T-helper 2 cell treated with Interferon-gamma antibody and Interleukin-4, amounts not matched to agents 5 μg/mL and 100 μg/mL, for 36 hours (primary cell): ENCODE measurements at regions not wholly inside any gene's neighbourhood (a gene's known extent, or its start where the extent isn't known, plus 50 kb on each side); places are given as distances from the start of the nearest gene placed in this dataset.

Experiments used
- DNase-seq: peaks from one replicate; pipeline ENCODE4 v3.0.0; 2021; ENCODE audit warnings: low spot score
- H3K27ac Mint-ChIP-seq: one replicate; pipeline ENCODE4 v1.8.0; 2021; ENCODE audit warnings: mild to moderate bottlenecking, mixed read lengths
- H3K27me3 Mint-ChIP-seq: one replicate; pipeline ENCODE4 v1.8.0; 2021; ENCODE audit warnings: low read depth, mixed read lengths
- H3K36me3 Mint-ChIP-seq: one replicate; pipeline ENCODE4 v1.8.0; 2021; ENCODE audit warnings: low read depth, mixed read lengths
- H3K4me1 Mint-ChIP-seq: one replicate; pipeline ENCODE4 v1.8.0; 2021; ENCODE audit warnings: low read depth, mixed read lengths
- H3K4me3 Mint-ChIP-seq: one replicate; pipeline ENCODE4 v1.8.0; 2022; ENCODE audit warnings: mild to moderate bottlenecking, moderate library complexity, mixed read lengths
- H3K9me3 Mint-ChIP-seq: one replicate; pipeline ENCODE4 v1.8.0; 2021; ENCODE audit warnings: mixed read lengths

DNA sequence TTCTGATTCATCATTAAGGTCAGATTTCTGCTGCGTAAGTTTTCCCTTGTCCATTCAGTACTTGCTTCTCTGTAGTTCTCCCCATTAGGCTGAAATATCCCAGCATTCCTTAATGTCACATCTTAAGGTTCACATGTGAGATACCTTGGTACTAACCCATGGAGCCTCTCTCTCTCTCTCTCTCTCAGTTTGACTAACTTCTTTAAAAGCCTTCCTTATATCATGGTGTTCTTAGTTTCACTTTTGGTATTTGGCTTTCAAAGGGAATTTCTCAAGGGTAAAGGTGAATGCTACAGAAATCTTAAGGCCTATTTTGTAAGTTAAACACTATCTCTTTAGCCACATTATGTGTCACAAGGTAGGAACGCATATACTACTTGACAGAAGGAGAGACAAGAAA, 427.3 kb upstream of the ZNF717 start:
- Mint-ChIP-seq H3K4me1 (no peaks in the 10 kb centered on the region), H3K27me3 (no peaks in the 10 kb centered on the region), H3K36me3 (no peaks in the 10 kb centered on the region), H3K9me3 (peaks cover 56% of the 10 kb centered on the region), H3K4me3 (no peak overlapping the region), H3K27ac (no peak overlapping the region)
- no peak for DNase-seq

DNA sequence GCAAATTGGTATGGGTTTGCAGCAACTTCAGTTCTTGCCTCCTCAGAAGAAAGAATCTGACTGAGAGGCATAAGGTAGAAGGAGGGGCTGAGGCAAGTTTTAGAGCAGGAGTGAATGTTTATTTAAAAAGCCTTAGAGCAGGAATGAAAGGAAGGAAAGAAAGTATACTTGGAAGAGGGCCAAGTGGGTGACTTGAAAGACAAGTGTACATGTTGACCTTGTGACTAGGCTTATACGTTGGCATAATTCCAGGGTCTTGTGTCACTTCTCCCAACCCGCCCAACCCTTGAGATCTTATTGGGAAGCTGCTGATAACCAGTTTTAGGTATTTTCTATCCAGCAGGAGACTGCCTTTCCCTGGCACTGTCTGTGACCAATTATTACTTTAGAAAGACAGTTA, 436.9 kb upstream of the ZNF717 start:
- Mint-ChIP-seq H3K36me3 (no peaks in the 10 kb centered on the region), H3K9me3 (peaks cover 17% of the 10 kb centered on the region), H3K4me1 (no peaks in the 10 kb centered on the region), H3K27ac (no peak overlapping the region), H3K4me3 (no peak overlapping the region), H3K27me3 (no peaks in the 10 kb centered on the region)
- DNase-seq: no peak

DNA sequence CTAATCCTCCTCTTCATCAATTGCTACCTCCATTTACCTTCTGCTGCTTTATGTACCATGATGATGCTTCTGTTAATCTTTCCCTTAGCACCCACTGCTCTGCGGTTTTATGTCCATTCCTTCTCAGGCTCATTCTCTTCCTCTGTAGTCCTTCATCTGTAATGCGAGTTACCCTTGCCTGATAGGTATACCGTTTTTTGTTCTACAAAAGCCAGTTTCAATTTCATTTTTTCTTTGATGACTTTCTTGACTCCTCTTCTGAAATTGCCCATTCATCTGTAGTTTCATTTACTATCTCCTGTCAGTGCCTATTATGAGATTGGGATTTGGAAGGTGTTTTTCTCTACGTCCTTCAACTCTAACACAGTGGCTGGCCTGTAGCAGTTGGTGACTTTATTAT, 445.9 kb upstream of the ZNF717 start:
- Mint-ChIP-seq H3K9me3 (peaks cover 44% of the 10 kb centered on the region), H3K36me3 (no peaks in the 10 kb centered on the region)

DNA sequence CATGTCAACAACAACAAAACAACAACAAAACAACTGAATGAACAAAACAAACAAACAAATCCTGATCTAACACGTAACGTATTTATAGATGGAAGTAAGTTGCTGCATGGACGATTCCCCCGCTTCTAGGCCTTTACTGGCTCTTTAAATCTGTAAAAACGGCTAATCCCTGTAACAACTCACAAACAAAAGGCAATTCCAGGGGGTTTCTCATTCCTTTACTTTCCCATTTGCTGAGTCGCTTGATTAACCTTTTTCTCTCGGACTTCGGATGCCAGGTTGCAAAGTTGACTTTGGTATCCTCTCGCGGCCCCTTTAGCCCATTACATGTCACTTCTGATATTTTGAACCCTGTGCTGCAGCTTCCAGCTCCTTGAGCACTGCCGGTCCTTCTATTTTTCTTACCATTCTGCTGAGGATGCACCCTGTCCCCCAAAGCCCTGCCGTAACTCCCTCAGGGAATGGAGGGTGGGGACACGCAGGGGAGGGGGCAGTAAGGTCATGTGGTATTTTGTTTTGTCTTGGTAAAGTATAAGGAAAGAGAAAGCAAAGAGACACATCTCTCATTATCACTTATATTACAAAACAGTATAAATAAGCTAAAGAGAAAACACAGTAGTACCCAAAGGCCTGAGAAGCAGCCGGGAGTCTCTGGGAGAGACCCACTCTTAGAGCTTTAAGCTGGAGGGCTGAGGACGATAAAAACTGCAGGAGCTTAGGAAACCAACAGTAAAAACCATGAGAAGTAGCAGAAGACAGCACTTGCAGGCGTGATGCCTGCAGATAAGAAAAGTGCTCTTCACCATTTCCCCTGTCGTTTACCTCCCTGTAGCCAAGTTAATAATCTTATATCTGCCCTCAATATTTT, 457.8 kb upstream of the ZNF717 start:
- Mint-ChIP-seq H3K4me3 (no peak overlapping the region), H3K36me3 (no peaks in the 10 kb centered on the region), H3K9me3 (peaks cover 29% of the 10 kb centered on the region), H3K27ac (no peak overlapping the region), H3K4me1 (no peaks in the 10 kb centered on the region), H3K27me3 (no peaks in the 10 kb centered on the region)
- no peak for DNase-seq

More for the DNA sequence above, 445.9 kb upstream of the ZNF717 start:
- Mint-ChIP-seq H3K27ac (no peak overlapping the region), H3K4me3 (no peak overlapping the region), H3K4me1 (no peaks in the 10 kb centered on the region), H3K27me3 (no peaks in the 10 kb centered on the region)
- DNase-seq: no peak

DNA sequence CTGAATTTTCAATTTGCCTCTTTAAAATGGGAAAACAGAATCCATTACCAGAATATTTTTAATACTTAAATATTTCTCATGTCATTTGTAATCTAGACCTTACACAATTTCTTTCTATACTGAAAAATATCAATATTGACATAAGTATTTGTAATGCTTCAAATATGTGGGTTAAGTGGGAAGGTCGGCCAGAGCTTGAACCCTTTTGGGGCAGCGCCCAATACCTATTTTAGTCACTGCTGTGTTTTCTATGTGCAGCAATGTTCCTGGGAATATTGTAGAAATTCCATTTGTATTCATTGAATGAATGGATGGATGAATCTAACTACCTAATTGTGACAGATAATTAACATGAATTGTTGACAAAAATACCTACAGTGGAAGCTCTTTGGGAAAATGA, 459.7 kb upstream of the ZNF717 start:
- no peak for DNase-seq
- H3K27me3 Mint-ChIP-seq: no peaks in the 10 kb centered on the region

DNA sequence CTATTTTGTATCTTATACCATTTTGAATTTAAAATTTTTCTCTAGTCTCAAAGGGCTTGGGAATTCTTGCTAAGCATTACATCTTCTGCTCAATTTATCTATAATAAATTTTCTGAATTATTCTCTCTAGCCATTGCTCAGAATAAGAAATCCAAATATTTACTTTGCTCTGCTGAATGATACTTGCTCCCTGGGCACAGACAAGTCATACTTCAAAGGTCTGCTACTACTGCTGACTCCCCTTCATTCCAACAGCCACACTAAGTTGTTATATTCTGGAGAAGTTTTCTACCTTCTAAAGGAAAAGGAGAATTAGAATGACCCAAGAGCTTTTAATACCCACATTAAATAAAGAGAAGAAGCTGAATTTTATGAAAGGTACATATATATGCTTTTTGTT, 460.3 kb upstream of the ZNF717 start:
- Mint-ChIP-seq H3K4me1 (no peaks in the 10 kb centered on the region), H3K36me3 (no peaks in the 10 kb centered on the region), H3K27me3 (no peaks in the 10 kb centered on the region), H3K27ac (no peak overlapping the region), H3K9me3 (peaks cover 34% of the 10 kb centered on the region), H3K4me3 (no peak overlapping the region)
- no peak for DNase-seq

More for the DNA sequence above, 459.7 kb upstream of the ZNF717 start:
- Mint-ChIP-seq H3K36me3 (no peaks in the 10 kb centered on the region), H3K27ac (no peak overlapping the region), H3K4me1 (no peaks in the 10 kb centered on the region), H3K9me3 (peaks cover 30% of the 10 kb centered on the region), H3K4me3 (no peak overlapping the region)

DNA sequence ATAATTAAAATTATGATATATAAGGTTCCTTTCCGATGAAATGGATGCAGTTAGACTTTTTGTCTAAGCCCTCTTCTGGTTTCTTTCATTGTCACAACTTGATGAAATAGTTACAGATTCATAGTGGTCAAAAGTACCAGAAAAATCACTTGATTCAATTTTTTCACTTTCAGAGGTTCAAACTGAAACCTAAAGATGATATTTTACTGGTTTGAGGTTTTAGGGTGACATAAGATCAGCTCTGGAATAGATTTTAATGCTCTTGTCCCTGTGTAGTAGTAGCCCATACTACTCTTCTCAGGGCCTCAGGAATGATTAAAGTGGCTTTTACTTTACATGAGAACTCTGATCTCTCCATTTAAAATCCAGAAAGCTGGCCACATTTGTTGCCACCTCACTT, 479.1 kb upstream of the ZNF717 start:
- DNase-seq: no peak
- Mint-ChIP-seq H3K4me3 (no peak overlapping the region), H3K36me3 (no peaks in the 10 kb centered on the region), H3K27me3 (no peaks in the 10 kb centered on the region), H3K9me3 (peaks cover 31% of the 10 kb centered on the region), H3K4me1 (no peaks in the 10 kb centered on the region), H3K27ac (no peak overlapping the region)

DNA sequence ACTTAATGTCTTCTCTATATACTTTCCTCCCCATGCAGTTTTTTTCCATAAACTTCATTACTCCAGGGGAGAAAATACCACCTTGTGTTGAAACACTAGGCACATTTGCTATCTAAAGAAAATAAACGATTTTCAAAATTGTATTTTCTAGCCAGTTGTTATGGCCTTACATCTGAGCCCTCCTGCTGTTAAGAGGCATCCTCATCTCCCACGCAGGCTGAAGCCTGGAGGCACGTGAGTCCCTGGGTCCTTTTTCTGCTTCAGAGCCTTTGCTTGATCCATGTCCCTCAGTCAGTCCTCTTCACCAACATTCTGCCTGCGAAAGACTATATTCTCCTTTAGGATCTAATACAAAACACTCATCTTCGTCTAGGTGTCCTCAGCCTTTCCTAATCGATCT, 479.6 kb upstream of the ZNF717 start:
- no peak for DNase-seq
- Mint-ChIP-seq H3K36me3 (no peaks in the 10 kb centered on the region), H3K27ac (no peak overlapping the region), H3K4me1 (no peaks in the 10 kb centered on the region), H3K4me3 (no peak overlapping the region), H3K9me3 (peaks cover 27% of the 10 kb centered on the region), H3K27me3 (no peaks in the 10 kb centered on the region)

DNA sequence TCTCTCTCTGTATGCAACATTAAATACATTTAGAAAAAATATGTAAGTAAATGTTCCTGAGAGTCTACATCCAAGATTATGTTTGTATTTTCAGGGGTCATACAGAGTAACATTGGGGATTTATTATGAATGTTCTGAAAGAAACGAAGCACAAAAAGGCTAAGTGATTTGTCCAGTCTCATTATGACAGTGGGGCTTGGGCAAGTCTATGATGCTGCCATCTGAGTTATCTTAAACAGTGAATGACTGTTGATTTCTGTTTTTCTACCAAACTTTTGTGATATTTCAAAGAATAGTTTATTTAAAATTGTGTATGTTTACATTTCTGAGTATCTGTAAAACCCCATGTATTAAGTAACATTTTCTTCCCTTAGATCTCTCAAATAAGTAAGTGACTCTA, 481.2 kb upstream of the ZNF717 start:
- H3K27me3 Mint-ChIP-seq: no peaks in the 10 kb centered on the region
- H3K9me3 Mint-ChIP-seq: peaks cover 26% of the 10 kb centered on the region
- no peak for DNase-seq
- no peaks in the 10 kb centered on the region for H3K4me1 Mint-ChIP-seq
- H3K36me3 Mint-ChIP-seq: no peaks in the 10 kb centered on the region
- H3K4me3 Mint-ChIP-seq: no peak overlapping the region
- H3K27ac Mint-ChIP-seq: no peak overlapping the region

DNA sequence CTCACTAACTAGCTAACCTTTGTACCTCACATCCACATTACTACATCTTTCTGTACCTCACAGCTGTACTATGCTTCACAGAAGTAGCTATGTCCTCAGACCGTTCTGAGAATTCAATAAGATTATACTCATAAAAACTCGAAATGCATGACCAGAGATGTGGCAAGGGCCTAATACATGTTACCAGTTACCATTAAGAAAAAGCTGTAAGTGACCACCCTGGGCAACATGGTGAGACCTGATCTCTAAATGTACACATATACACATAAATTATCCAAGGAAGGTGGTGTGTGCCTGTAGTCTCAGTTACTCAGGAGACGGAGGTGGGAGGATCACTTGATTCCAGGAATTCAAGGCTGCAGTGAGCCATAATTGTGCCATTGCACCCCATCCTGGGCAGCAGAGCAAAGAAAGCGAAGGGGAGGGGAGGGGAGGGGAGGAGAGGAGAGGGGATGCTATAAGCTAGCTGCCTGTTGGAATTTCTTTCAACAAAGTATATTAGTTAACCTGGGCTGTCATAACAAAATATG, 482.6 kb upstream of the ZNF717 start:
- no peaks in the 10 kb centered on the region for H3K36me3 Mint-ChIP-seq
- H3K4me1 Mint-ChIP-seq: no peaks in the 10 kb centered on the region
- H3K27ac Mint-ChIP-seq: no peak overlapping the region
- DNase-seq: no peak
- peaks cover 21% of the 10 kb centered on the region for H3K9me3 Mint-ChIP-seq
- no peak overlapping the region for H3K4me3 Mint-ChIP-seq
- H3K27me3 Mint-ChIP-seq: no peaks in the 10 kb centered on the region

DNA sequence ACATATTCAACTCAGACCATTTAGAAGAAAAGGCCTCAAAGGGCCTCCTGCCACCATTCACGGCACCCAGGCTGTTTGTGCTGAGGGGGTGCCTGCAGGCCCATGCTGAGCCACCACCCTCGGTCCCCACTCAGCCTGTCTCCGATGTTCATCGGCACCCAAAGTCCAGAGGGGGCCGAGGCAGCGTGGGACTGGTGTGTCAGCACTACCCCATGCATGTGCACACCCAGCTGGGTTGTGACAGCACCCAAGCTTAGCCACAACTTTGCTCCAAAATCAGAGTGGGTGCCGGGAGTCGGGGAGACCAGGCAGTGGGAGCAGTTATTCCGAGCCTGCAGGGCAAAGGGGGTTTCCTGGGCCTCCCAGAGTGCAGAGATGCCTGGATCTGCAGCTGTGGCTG, 508.5 kb upstream of the ZNF717 start:
- no peaks in the 10 kb centered on the region for H3K4me1 Mint-ChIP-seq
- H3K27ac Mint-ChIP-seq: no peak overlapping the region
- no peaks in the 10 kb centered on the region for H3K36me3 Mint-ChIP-seq
- DNase-seq: no peak
- H3K9me3 Mint-ChIP-seq: peaks cover 58% of the 10 kb centered on the region
- H3K4me3 Mint-ChIP-seq: no peak overlapping the region
- H3K27me3 Mint-ChIP-seq: no peaks in the 10 kb centered on the region

DNA sequence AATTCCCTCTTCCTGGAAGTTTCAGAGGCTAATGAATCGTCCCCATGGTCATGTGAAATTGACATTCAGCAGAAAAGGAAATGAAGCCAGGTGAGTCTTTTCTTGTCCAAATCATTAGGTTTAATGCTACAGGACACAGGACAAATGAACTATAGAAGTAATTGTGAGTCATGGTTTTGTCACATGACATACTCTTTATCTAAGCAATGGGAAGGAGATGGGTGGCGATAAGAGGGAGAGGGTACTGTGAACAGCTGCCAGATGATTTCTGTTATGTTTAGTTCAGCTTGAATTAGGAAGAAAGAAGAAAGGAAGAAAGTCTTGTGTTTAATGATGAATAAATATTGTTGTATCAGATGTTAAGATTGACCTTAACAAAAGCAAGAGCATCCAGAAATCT, 515.4 kb upstream of the ZNF717 start:
- peaks cover 36% of the 10 kb centered on the region for H3K9me3 Mint-ChIP-seq
- no peak overlapping the region for H3K27ac Mint-ChIP-seq
- no peak overlapping the region for H3K4me3 Mint-ChIP-seq
- H3K4me1 Mint-ChIP-seq: no peaks in the 10 kb centered on the region
- no peak for DNase-seq
- H3K27me3 Mint-ChIP-seq: no peaks in the 10 kb centered on the region
- no peaks in the 10 kb centered on the region for H3K36me3 Mint-ChIP-seq

DNA sequence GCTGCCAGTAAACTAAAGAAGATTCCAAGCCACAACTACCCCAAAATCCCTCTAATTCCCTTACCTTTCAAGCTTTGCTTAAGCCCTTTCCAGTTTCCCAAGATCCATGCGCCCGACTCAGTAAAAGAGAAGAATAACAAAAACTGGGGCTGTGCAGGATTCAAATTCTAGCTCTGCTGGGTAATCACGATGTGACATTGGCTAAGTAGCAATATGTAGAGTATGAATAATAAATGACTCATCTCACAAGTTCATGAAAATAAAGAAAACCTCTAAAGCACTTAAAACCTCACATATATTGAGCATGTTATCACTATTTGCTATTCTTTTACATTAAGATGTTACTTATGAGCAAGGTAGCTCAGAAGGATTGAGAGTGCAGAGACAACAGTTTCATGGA, 522.2 kb upstream of the ZNF717 start:
- Mint-ChIP-seq H3K4me3 (no peak overlapping the region), H3K27me3 (no peaks in the 10 kb centered on the region), H3K9me3 (peaks cover 39% of the 10 kb centered on the region), H3K36me3 (no peaks in the 10 kb centered on the region), H3K4me1 (no peaks in the 10 kb centered on the region), H3K27ac (no peak overlapping the region)
- no peak for DNase-seq

DNA sequence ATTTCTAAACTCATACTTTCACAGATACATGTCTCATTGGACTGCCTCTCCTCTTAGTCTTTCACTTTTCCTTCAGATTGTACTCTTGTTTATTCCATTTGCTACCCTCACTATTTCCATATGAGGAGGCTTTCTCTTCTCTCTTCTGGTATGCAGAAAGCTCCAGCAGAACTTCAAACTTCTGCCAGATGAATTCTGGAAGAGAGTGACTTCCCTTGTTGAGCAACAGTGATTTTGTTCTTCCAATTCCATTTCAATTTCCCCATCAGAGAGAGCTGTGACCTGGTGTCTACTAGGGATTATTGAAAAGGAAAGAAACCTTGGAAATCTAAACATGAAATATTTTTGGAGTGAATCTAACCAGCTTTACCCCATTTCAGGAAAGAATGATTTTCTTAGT, 523.2 kb upstream of the ZNF717 start:
- Mint-ChIP-seq H3K4me1 (no peaks in the 10 kb centered on the region), H3K27me3 (no peaks in the 10 kb centered on the region), H3K4me3 (no peak overlapping the region), H3K27ac (no peak overlapping the region), H3K36me3 (no peaks in the 10 kb centered on the region), H3K9me3 (peaks cover 40% of the 10 kb centered on the region)
- DNase-seq: no peak

DNA sequence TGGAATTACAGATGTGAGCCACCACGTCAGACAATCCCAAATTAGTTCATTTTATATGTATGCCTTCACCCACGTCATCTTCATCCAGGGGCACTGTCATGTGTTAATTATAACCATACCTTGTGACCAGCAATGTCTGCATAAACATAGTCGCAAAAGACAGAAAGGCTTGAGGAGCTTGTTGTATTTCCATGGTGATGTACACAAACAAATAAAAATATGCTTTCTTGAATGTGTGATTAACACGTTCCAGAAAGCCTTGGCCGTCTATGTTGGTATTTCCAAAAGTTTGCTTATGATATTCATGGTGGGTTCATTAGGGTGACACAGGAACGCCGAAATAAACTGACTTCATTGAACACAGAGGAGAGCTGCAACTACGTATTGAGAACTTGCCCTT, 524.7 kb upstream of the ZNF717 start:
- peaks cover 38% of the 10 kb centered on the region for H3K9me3 Mint-ChIP-seq
- no peak overlapping the region for H3K27ac Mint-ChIP-seq
- no peak for DNase-seq
- no peak overlapping the region for H3K4me3 Mint-ChIP-seq
- no peaks in the 10 kb centered on the region for H3K27me3 Mint-ChIP-seq
- no peaks in the 10 kb centered on the region for H3K36me3 Mint-ChIP-seq
- H3K4me1 Mint-ChIP-seq: no peaks in the 10 kb centered on the region
